Right lobe of liver (tissue), 4 donors: ENCODE measurements at regions not wholly inside any gene's neighbourhood (a gene's known extent, or its start where the extent isn't known, plus 50 kb on each side); places are given as distances from the start of the nearest gene placed in this dataset.

Experiments
- CTCF ChIP-seq, 4 donors: fragments of 200-600 bp in 3 of 4; fragments of 450-650 bp in 1 of 4; IDR thresholded peaks; one replicate each; pipeline versions ENCODE4 v1.5.1 to v1.8.0; 2016 to 2022; ENCODE audit warnings: antibody characterized with exemption in 4 of 4, mild to moderate bottlenecking in 2 of 4
- POLR2A ChIP-seq: fragments of 450-650 bp; IDR thresholded peaks from one replicate; pipeline ENCODE4 v1.6.1; 2017; ENCODE audit warnings: antibody characterized with exemption, mild to moderate bottlenecking
- donor health status: DM: no; HTN: no; CAD: no.
- donor health status: DM: no; HTN: no; CAD: no.
- donor health status: DM: no; HTN: yes; CAD: no.

- TF ChIP-seq CTCF (IDR thresholded peaks at IDR 0.05) (no peak), POLR2A (no peak)
These were observed 67.4 kb upstream of the INPP4B start for GRCh38 chr4:142913461-142914030.
